Gastrocnemius medialis (tissue), 4 donors: ENCODE measurements at regions not wholly inside any gene's neighbourhood (a gene's known extent, or its start where the extent isn't known, plus 50 kb on each side); places are given as distances from the start of the nearest gene placed in this dataset.

Source experiments
- ATAC-seq, 2 donors: fragments of 150-250 bp; one replicate each; pipeline ENCODE4 v1.9.1; 2016
- DNase-seq, 2 donors: peaks; one replicate each; pipeline ENCODE4 v3.0.0-alpha.2; 2019
- H3K27ac ChIP-seq, 4 donors: fragments of 200-600 bp; sonication (generic); 1 replicate in 1 of 4; 2 replicates in 3 of 4; pipeline ENCODE4 v1.5.1; 2016 to 2018; ENCODE audit warnings: mild to moderate bottlenecking in 2 of 4, moderate library complexity in 1 of 4
- H3K27me3 ChIP-seq, 3 donors: fragments of 200-600 bp; sonication (generic) in 2 of 3; 1 replicate in 1 of 3; 2 replicates in 2 of 3; pipeline versions ENCODE4 v1.5.1 to v1.6.0; 2016 to 2019; ENCODE audit warnings: mild to moderate bottlenecking in 1 of 3, moderate library complexity in 1 of 3
- H3K36me3 ChIP-seq, 2 donors: fragments of 200-600 bp; sonication (generic) in 1 of 2; one replicate each; pipeline ENCODE4 v1.5.1; 2017 to 2018
- H3K4me1 ChIP-seq, 2 donors: fragments of 200-600 bp; sonication (generic) in 1 of 2; one replicate each; pipeline ENCODE4 v1.5.1; 2016 to 2017; ENCODE audit warnings: mild to moderate bottlenecking in 2 of 2
- H3K4me3 ChIP-seq, 4 donors: fragments of 200-600 bp; sonication (generic) in 3 of 4; 1 replicate in 1 of 4; 2 replicates in 3 of 4; pipeline ENCODE4 v1.5.1; 2016 to 2019; ENCODE audit warnings: mild to moderate bottlenecking in 2 of 4
- H3K9me3 ChIP-seq, 3 donors: fragments of 200-600 bp; sonication (generic) in 2 of 3; 1 replicate in 1 of 3; 2 replicates in 2 of 3; pipeline ENCODE4 v1.5.1; 2016 to 2019
- POLR2A ChIP-seq, 2 donors: fragments of 450-650 bp; IDR thresholded peaks; one replicate each; pipeline ENCODE4 v1.6.1; 2017; ENCODE audit warnings: antibody characterized with exemption in 2 of 2, mild to moderate bottlenecking in 2 of 2, moderate library complexity in 2 of 2
- in situ Hi-C, 4 donors: fragments of 200-750 bp; cut with MboI; loops; one replicate each; pipeline versions ENCODE4 v1.15.0 to v1.8.0; 2017; ENCODE audit warnings: low sequenced_read_pairs in 4 of 4
- intact Hi-C: fragments of 100-400 bp; cut with DNase I; formaldehyde crosslinking; loops from one replicate; pipeline ENCODE4 v1.15.1; 2023; ENCODE audit warnings: low total_unique reads
- TF ChIP-seq, protein P1 (sequence below), 5 experiments: fragments of 450-650 bp in 3 of 5; fragments of 200-600 bp in 2 of 5; sonication (generic) in 2 of 5; IDR thresholded peaks in 4 of 5; conservative IDR thresholded peaks in 1 of 5; 1 replicate in 4 of 5; 2 replicates in 1 of 5; pipeline ENCODE4 v1.5.1; 2016 to 2019; ENCODE audit warnings: antibody characterized with exemption in 5 of 5, mild to moderate bottlenecking in 3 of 5, moderate library complexity in 3 of 5

GRCh38 chr2:34320056-34320455 is 721.0 kb upstream of the FAM98A start:
- no peaks in the 10 kb centered on the region for H3K36me3 ChIP-seq
- H3K4me3 ChIP-seq = no peak overlapping the region
- H3K4me1 ChIP-seq = no peaks in the 10 kb centered on the region
- H3K27me3 ChIP-seq = no peaks in the 10 kb centered on the region
- intact Hi-C loops (no loop called here), in situ Hi-C loops (no loop called here)
- H3K27ac ChIP-seq = no peak overlapping the region
- H3K9me3 ChIP-seq = no peaks in the 10 kb centered on the region
- DNase-seq (no peak), ATAC-seq (no peak)
- TF ChIP-seq, protein P1, sequence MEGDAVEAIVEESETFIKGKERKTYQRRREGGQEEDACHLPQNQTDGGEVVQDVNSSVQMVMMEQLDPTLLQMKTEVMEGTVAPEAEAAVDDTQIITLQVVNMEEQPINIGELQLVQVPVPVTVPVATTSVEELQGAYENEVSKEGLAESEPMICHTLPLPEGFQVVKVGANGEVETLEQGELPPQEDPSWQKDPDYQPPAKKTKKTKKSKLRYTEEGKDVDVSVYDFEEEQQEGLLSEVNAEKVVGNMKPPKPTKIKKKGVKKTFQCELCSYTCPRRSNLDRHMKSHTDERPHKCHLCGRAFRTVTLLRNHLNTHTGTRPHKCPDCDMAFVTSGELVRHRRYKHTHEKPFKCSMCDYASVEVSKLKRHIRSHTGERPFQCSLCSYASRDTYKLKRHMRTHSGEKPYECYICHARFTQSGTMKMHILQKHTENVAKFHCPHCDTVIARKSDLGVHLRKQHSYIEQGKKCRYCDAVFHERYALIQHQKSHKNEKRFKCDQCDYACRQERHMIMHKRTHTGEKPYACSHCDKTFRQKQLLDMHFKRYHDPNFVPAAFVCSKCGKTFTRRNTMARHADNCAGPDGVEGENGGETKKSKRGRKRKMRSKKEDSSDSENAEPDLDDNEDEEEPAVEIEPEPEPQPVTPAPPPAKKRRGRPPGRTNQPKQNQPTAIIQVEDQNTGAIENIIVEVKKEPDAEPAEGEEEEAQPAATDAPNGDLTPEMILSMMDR (IDR thresholded peaks at IDR 0.05 in 4 of 5, conservative IDR thresholded peaks at IDR 0.05 in 1 of 5) = no peak
- no peak for TF ChIP-seq POLR2A (IDR thresholded peaks at IDR 0.05)

- Histone ChIP-seq H3K27me3 (no peaks in the 10 kb centered on the region), H3K36me3 (no peaks in the 10 kb centered on the region), H3K9me3 (no peaks in the 10 kb centered on the region), H3K4me1 (no peaks in the 10 kb centered on the region), H3K4me3 (no peak overlapping the region), H3K27ac (no peak overlapping the region)
- ATAC-seq = no peak
- TF ChIP-seq, protein P1 (IDR thresholded peaks at IDR 0.05 in 4 of 5, conservative IDR thresholded peaks at IDR 0.05 in 1 of 5) = no peak
- no peak for TF ChIP-seq POLR2A (IDR thresholded peaks at IDR 0.05)
- no peak for DNase-seq
- in situ Hi-C loops (no loop called here), intact Hi-C loops (no loop called here)
These were observed 718.7 kb upstream of the FAM98A start for GRCh38 chr2:34317797-34318196.

GRCh38 chr2:34316788-34317187 is 717.7 kb upstream of the FAM98A start:
- in situ Hi-C loops = no loop called here

DNA sequence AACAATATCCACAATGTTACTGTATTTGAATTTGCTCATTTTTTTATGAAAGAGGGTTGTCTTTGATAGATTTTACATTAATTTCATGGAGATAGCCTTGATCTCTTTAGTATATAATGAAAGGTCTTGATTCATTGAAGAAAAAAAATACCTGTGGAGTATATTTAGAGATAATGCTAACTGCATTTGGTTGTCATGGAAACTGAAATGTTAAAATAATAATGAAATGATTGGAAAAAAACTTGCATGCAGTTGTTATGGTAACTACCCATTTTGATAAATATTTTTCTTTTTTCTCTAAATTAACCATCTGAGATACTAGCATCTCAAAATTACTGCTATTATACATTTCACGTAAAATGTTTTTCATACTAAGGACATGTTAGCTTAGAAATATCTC is 712.7 kb upstream of the FAM98A start:
- H3K4me1 ChIP-seq = no peaks in the 10 kb centered on the region
- TF ChIP-seq POLR2A (IDR thresholded peaks at IDR 0.05) = no peak
- TF ChIP-seq, protein P1 (IDR thresholded peaks at IDR 0.05 in 4 of 5, conservative IDR thresholded peaks at IDR 0.05 in 1 of 5) = no peak
- DNase-seq = no peak
- no peaks in the 10 kb centered on the region for H3K27me3 ChIP-seq
- in situ Hi-C loops = no loop called here
- no peak for ATAC-seq
- H3K36me3 ChIP-seq = no peaks in the 10 kb centered on the region
- no peak overlapping the region for H3K27ac ChIP-seq
- H3K9me3 ChIP-seq = no peaks in the 10 kb centered on the region
- intact Hi-C loops = no loop called here
- no peak overlapping the region for H3K4me3 ChIP-seq

More at GRCh38 chr2:34316788-34317187, 717.7 kb upstream of the FAM98A start:
- Histone ChIP-seq H3K9me3 (no peaks in the 10 kb centered on the region), H3K4me3 (no peak overlapping the region), H3K4me1 (no peaks in the 10 kb centered on the region), H3K27me3 (no peaks in the 10 kb centered on the region), H3K36me3 (no peaks in the 10 kb centered on the region), H3K27ac (no peak overlapping the region)
- no peak for TF ChIP-seq POLR2A (IDR thresholded peaks at IDR 0.05)
- TF ChIP-seq, protein P1 (IDR thresholded peaks at IDR 0.05 in 4 of 5, conservative IDR thresholded peaks at IDR 0.05 in 1 of 5) = no peak
- no peak for DNase-seq
- no peak for ATAC-seq
- intact Hi-C loops = no loop called here

- in situ Hi-C loops (no loop called here), intact Hi-C loops (no loop called here)
- Histone ChIP-seq H3K36me3 (no peaks in the 10 kb centered on the region), H3K4me3 (no peak overlapping the region), H3K27me3 (no peaks in the 10 kb centered on the region), H3K9me3 (no peaks in the 10 kb centered on the region), H3K4me1 (no peaks in the 10 kb centered on the region), H3K27ac (no peak overlapping the region)
- TF ChIP-seq, protein P1 (IDR thresholded peaks at IDR 0.05 in 4 of 5, conservative IDR thresholded peaks at IDR 0.05 in 1 of 5) = no peak
- TF ChIP-seq POLR2A (IDR thresholded peaks at IDR 0.05) = no peak
- ATAC-seq (no peak), DNase-seq (no peak)
These were observed 709.0 kb upstream of the FAM98A start for GRCh38 chr2:34308140-34308539.
